Panc1 (cell line): ENCODE measurements at regions not wholly inside any gene's neighbourhood (a gene's known extent, or its start where the extent isn't known, plus 50 kb on each side); places are given as distances from the start of the nearest gene placed in this dataset.

ENCODE experiments used
- CTCF ChIP-seq: fragments of 450-650 bp; IDR thresholded peaks from 2 replicates; pipeline ENCODE4 v1.5.1; 2017; ENCODE audit warnings: mild to moderate bottlenecking
- POLR2AphosphoS5 ChIP-seq: IDR thresholded peaks from 2 replicates; pipeline ENCODE4 v1.6.1; 2012; ENCODE audit warnings: mild to moderate bottlenecking, low read depth, low read length, moderate library complexity
- TCF7L2 ChIP-seq: IDR thresholded peaks from 2 replicates; pipeline ENCODE4 v1.6.1; 2011; ENCODE audit warnings: mild to moderate bottlenecking, low read depth, low read length, inconsistent platforms

GRCh38 chr7:46153951-46154787 is 233.1 kb upstream of the IGFBP3 start:
- TF ChIP-seq CTCF (no peak), POLR2AphosphoS5 (no peak), TCF7L2 (no peak)
